ENCODE measurements at regions not wholly inside any gene's neighbourhood (a gene's known extent, or its start where the extent isn't known, plus 50 kb on each side); places are given as distances from the start of the nearest gene placed in this dataset.

DNA sequence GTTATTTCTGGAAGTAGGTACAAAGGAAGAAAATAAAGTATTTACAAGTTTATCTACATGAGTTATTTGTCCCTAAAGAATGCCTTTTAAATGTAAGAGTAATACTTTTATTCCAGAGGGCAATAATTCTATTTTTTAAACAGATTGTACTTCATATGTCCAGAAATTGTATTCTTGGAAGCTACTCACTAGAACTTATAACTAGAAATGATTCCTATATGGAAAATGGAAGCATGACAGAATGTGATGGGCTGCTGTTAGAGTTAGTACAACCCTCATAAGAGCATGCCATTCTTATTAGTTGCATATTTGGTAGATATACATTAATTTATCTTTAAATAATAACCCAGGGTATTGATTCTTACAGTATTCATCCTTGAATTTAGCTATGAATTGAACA lies 362.0 kb downstream of the FSIP2 start:
- H3K4me1 ChIP-seq (ENCODE audit: control insufficient read depth, insufficient read depth, low read length), result no peaks in the 10 kb centered on the region
- no TSS peak for BruUV-seq (replicated peaks)
- no peak overlapping the region for H3K4me3 ChIP-seq (ENCODE audit: low read depth in 2 of 2, low read length in 2 of 2)
- no peaks in the 10 kb centered on the region for H3K36me3 ChIP-seq (ENCODE audit: control insufficient read depth, insufficient read depth, low read length)
- no peak overlapping the region for H3K27ac ChIP-seq (ENCODE audit: low read length)
- H3K27me3 ChIP-seq (ENCODE audit: control insufficient read depth, insufficient read depth, low read length), result no peaks in the 10 kb centered on the region
- H3K9me3 ChIP-seq (ENCODE audit: control insufficient read depth, insufficient read depth, low read depth, low read length), result no peaks in the 10 kb centered on the region
- no peak for DNase-seq (ENCODE audit: low read depth, low spot score)
- TF ChIP-seq SIN3A (IDR thresholded peaks at IDR 0.05; ENCODE audit: borderline replicate concordance, insufficient read depth, low read depth, low read length), result no peak
- TF ChIP-seq, protein P1, sequence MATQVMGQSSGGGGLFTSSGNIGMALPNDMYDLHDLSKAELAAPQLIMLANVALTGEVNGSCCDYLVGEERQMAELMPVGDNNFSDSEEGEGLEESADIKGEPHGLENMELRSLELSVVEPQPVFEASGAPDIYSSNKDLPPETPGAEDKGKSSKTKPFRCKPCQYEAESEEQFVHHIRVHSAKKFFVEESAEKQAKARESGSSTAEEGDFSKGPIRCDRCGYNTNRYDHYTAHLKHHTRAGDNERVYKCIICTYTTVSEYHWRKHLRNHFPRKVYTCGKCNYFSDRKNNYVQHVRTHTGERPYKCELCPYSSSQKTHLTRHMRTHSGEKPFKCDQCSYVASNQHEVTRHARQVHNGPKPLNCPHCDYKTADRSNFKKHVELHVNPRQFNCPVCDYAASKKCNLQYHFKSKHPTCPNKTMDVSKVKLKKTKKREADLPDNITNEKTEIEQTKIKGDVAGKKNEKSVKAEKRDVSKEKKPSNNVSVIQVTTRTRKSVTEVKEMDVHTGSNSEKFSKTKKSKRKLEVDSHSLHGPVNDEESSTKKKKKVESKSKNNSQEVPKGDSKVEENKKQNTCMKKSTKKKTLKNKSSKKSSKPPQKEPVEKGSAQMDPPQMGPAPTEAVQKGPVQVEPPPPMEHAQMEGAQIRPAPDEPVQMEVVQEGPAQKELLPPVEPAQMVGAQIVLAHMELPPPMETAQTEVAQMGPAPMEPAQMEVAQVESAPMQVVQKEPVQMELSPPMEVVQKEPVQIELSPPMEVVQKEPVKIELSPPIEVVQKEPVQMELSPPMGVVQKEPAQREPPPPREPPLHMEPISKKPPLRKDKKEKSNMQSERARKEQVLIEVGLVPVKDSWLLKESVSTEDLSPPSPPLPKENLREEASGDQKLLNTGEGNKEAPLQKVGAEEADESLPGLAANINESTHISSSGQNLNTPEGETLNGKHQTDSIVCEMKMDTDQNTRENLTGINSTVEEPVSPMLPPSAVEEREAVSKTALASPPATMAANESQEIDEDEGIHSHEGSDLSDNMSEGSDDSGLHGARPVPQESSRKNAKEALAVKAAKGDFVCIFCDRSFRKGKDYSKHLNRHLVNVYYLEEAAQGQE (IDR thresholded peaks at IDR 0.05; ENCODE audit: insufficient read depth in 1 of 2, low read depth in 2 of 2, low read length in 1 of 2), result no peak
- no peak for TF ChIP-seq TCF7L2 (IDR thresholded peaks at IDR 0.05; ENCODE audit: low read depth, low read length)
- TF ChIP-seq, protein P2, sequence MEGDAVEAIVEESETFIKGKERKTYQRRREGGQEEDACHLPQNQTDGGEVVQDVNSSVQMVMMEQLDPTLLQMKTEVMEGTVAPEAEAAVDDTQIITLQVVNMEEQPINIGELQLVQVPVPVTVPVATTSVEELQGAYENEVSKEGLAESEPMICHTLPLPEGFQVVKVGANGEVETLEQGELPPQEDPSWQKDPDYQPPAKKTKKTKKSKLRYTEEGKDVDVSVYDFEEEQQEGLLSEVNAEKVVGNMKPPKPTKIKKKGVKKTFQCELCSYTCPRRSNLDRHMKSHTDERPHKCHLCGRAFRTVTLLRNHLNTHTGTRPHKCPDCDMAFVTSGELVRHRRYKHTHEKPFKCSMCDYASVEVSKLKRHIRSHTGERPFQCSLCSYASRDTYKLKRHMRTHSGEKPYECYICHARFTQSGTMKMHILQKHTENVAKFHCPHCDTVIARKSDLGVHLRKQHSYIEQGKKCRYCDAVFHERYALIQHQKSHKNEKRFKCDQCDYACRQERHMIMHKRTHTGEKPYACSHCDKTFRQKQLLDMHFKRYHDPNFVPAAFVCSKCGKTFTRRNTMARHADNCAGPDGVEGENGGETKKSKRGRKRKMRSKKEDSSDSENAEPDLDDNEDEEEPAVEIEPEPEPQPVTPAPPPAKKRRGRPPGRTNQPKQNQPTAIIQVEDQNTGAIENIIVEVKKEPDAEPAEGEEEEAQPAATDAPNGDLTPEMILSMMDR (IDR thresholded peaks at IDR 0.05), result no peak
- TF ChIP-seq POLR2AphosphoS5 (IDR thresholded peaks at IDR 0.05; ENCODE audit: low read depth, low read length), result no peak
- no peak for ATAC-seq
- intact Hi-C loops (cut with micrococcal nuclease; ENCODE audit: unreplicated experiment) (no loop called here), in situ Hi-C loops (cut with HindIII; ENCODE audit: low pct_unique_long_range_greater_than_20kb, low sequenced_read_pairs) (no loop called here)
- POLR2A ChIA-PET, result no interaction called here
- CTCF ChIA-PET, result no interaction called here

DNA sequence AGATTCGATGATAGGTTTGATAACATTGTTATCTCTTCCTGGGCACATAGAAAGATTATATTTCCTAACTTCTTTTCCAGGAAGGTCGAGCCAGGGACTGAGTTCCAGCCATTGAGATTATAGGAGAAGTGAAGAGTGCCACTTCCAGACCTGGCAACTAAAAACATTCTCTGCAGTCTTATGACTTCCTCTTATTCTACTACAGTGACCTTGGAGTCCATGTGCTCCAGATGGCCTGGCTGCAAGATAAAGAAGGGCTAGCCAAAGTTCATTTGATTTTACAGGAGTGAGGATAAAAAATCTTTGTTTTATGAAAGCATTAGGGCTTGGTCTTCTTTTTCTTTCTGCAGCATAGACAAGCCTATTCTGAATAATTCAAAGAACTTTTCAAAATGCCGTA lies 363.0 kb downstream of the FSIP2 start:
- Histone ChIP-seq H3K9me3 (ENCODE audit: control insufficient read depth, insufficient read depth, low read depth, low read length) (no peaks in the 10 kb centered on the region), H3K36me3 (ENCODE audit: control insufficient read depth, insufficient read depth, low read length) (no peaks in the 10 kb centered on the region), H3K4me1 (ENCODE audit: control insufficient read depth, insufficient read depth, low read length) (no peaks in the 10 kb centered on the region), H3K27me3 (ENCODE audit: control insufficient read depth, insufficient read depth, low read length) (no peaks in the 10 kb centered on the region), H3K27ac (ENCODE audit: low read length) (no peak overlapping the region), H3K4me3 (ENCODE audit: low read depth in 2 of 2, low read length in 2 of 2) (no peak overlapping the region)
- ATAC-seq, result no peak
- no peak for DNase-seq (ENCODE audit: low read depth, low spot score)
- intact Hi-C loops (cut with micrococcal nuclease; ENCODE audit: unreplicated experiment) (no loop called here), in situ Hi-C loops (cut with HindIII; ENCODE audit: low pct_unique_long_range_greater_than_20kb, low sequenced_read_pairs) (no loop called here)
- BruUV-seq (replicated peaks), result no TSS peak
- POLR2A ChIA-PET, result no interaction called here
- no peak for TF ChIP-seq SIN3A (IDR thresholded peaks at IDR 0.05; ENCODE audit: borderline replicate concordance, insufficient read depth, low read depth, low read length)
- TF ChIP-seq POLR2AphosphoS5 (IDR thresholded peaks at IDR 0.05; ENCODE audit: low read depth, low read length), result no peak
- CTCF ChIA-PET, result no interaction called here

DNA sequence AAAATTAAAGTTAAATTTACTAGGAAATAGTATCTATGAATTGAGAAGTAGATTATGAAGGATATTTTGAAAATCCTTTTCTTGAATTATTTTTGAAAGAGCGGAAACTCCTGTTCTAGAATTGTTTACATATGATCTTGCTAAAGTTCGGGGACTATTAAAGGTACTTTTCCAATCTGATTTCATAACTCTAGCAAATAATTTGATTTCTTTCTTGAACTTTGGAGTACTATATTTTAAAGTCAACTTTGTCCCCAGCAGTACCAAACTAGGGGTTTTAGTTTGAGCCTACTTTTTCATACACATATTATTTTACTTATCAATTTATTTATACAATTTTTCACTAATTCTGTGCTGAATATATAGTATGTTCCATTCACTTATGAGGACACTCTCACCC lies 364.7 kb downstream of the FSIP2 start:
- ATAC-seq (no peak), DNase-seq (ENCODE audit: low read depth, low spot score) (no peak)
- no peak overlapping the region for H3K4me3 ChIP-seq (ENCODE audit: low read depth in 2 of 2, low read length in 2 of 2)
- ChIA-PET POLR2A (no interaction called here), CTCF (no interaction called here)
- TF ChIP-seq, protein P2 (IDR thresholded peaks at IDR 0.05), result no peak
- TF ChIP-seq POLR2AphosphoS5 (IDR thresholded peaks at IDR 0.05; ENCODE audit: low read depth, low read length) (no peak), TCF7L2 (IDR thresholded peaks at IDR 0.05; ENCODE audit: low read depth, low read length) (no peak), SIN3A (IDR thresholded peaks at IDR 0.05; ENCODE audit: borderline replicate concordance, insufficient read depth, low read depth, low read length) (no peak)
- TF ChIP-seq, protein P1 (IDR thresholded peaks at IDR 0.05; ENCODE audit: insufficient read depth in 1 of 2, low read depth in 2 of 2, low read length in 1 of 2), result no peak
- no peaks in the 10 kb centered on the region for H3K4me1 ChIP-seq (ENCODE audit: control insufficient read depth, insufficient read depth, low read length)
- H3K9me3 ChIP-seq (ENCODE audit: control insufficient read depth, insufficient read depth, low read depth, low read length), result no peaks in the 10 kb centered on the region
- BruUV-seq (replicated peaks), result no TSS peak
- intact Hi-C loops (cut with micrococcal nuclease; ENCODE audit: unreplicated experiment), result no loop called here
- no peaks in the 10 kb centered on the region for H3K27me3 ChIP-seq (ENCODE audit: control insufficient read depth, insufficient read depth, low read length)
- H3K36me3 ChIP-seq (ENCODE audit: control insufficient read depth, insufficient read depth, low read length), result no peaks in the 10 kb centered on the region
- in situ Hi-C loops (cut with HindIII; ENCODE audit: low pct_unique_long_range_greater_than_20kb, low sequenced_read_pairs), result no loop called here
- H3K27ac ChIP-seq (ENCODE audit: low read length), result no peak overlapping the region

Data from Panc1 (cell line).